Neural cell (in vitro differentiated cells): ENCODE measurements at regions not wholly inside any gene's neighbourhood (a gene's known extent, or its start where the extent isn't known, plus 50 kb on each side); places are given as distances from the start of the nearest gene placed in this dataset.

Experiments used
- H2AFZ ChIP-seq: fragments of 200-600, 300-800 bp; sonication (generic), shearing (Covaris generic); 2 replicates; pipeline ENCODE4 v1.6.0; 2014; ENCODE audit warnings: low read depth, mild to moderate bottlenecking, antibody characterized with exemption, low read length, moderate library complexity
- H3F3A ChIP-seq: fragments of 200-600 bp; shearing (Covaris generic); 2 replicates; pipeline ENCODE4 v1.6.1; 2016; ENCODE audit warnings: mild to moderate bottlenecking, moderate library complexity, mixed read lengths, antibody characterized with exemption, low read length; ENCODE audit not compliant: insufficient read depth, poor library complexity, severe bottlenecking
- H3K27ac ChIP-seq: fragments of 200-600, 300-800 bp; sonication (generic), shearing (Covaris generic); 2 replicates; pipeline ENCODE4 v1.5.1; 2014; ENCODE audit warnings: mild to moderate bottlenecking, low read length, moderate library complexity
- H3K27me3 ChIP-seq: fragments of 300-800, 200-600 bp; sonication (generic), shearing (Covaris generic); 2 replicates; pipeline ENCODE4 v1.6.0; 2014; ENCODE audit warnings: mild to moderate bottlenecking, low read depth, low read length, moderate library complexity; ENCODE audit not compliant: insufficient read depth
- H3K36me3 ChIP-seq: fragments of 300-800, 200-600 bp; sonication (generic), shearing (Covaris generic); 2 replicates; pipeline ENCODE4 v1.5.1; 2014; ENCODE audit warnings: mild to moderate bottlenecking, antibody characterized with exemption, low read length, moderate library complexity; ENCODE audit not compliant: insufficient read depth
- H3K4me2 ChIP-seq: fragments of 300-800, 200-600 bp; sonication (generic), shearing (Covaris generic); 2 replicates; pipeline ENCODE4 v1.6.0; 2014; ENCODE audit warnings: mild to moderate bottlenecking, low read length
- H3K4me3 ChIP-seq: fragments of 300-800, 200-600 bp; sonication (generic), shearing (Covaris generic); 2 replicates; pipeline ENCODE4 v1.5.1; 2014; ENCODE audit warnings: mild to moderate bottlenecking, low read length, moderate library complexity
- H3K79me2 ChIP-seq: fragments of 200-600 bp; shearing (Covaris generic); replicated peaks from 2 replicates; pipeline ENCODE4 v1.6.0; 2014; ENCODE audit warnings: mild to moderate bottlenecking, low read length, moderate library complexity; ENCODE audit not compliant: insufficient read depth
- H3K9ac ChIP-seq: fragments of 300-800, 200-600 bp; sonication (generic), shearing (Covaris generic); 2 replicates; pipeline ENCODE4 v1.6.1; 2016; ENCODE audit warnings: mild to moderate bottlenecking, low read length, mixed read lengths
- H3K9me2 ChIP-seq: fragments of 200-600 bp; shearing (Covaris generic); 2 replicates; pipeline ENCODE4 v1.6.1; 2016; ENCODE audit warnings: mild to moderate bottlenecking, low read length, mixed read lengths; ENCODE audit not compliant: insufficient read depth
- H3K9me3 ChIP-seq: fragments of 200-600, 300-800 bp; sonication (generic), shearing (Covaris generic); 2 replicates; pipeline ENCODE4 v1.6.1; 2016; ENCODE audit warnings: mild to moderate bottlenecking, mixed run types, low read length, moderate library complexity, mixed read lengths
- H4K20me1 ChIP-seq: fragments of 200-600 bp; shearing (Covaris generic); 2 replicates; pipeline ENCODE4 v1.6.1; 2016; ENCODE audit warnings: mild to moderate bottlenecking, mixed run types; ENCODE audit not compliant: insufficient read depth
- EP300 ChIP-seq: fragments of 450-650 bp; conservative IDR thresholded peaks from 2 replicates; pipeline ENCODE4 v1.6.1; 2014; ENCODE audit warnings: antibody characterized with exemption, mild to moderate bottlenecking, moderate library complexity; ENCODE audit not compliant: poor library complexity, severe bottlenecking
- EZH2 ChIP-seq: fragments of 200-600, 300-800 bp; shearing (Covaris generic), sonication (generic); IDR thresholded peaks from 2 replicates; pipeline ENCODE4 v1.6.1; 2014; ENCODE audit warnings: antibody characterized with exemption, low read length, borderline replicate concordance, mild to moderate bottlenecking; ENCODE audit not compliant: insufficient read depth, poor library complexity, severe bottlenecking
- MXI1 ChIP-seq: fragments of 450-650 bp; conservative IDR thresholded peaks from 2 replicates; pipeline ENCODE4 v1.6.1; 2014; ENCODE audit warnings: antibody characterized with exemption, mild to moderate bottlenecking; ENCODE audit not compliant: poor library complexity, severe bottlenecking
- POLR2AphosphoS5 ChIP-seq: IDR thresholded peaks from 2 replicates; pipeline ENCODE4 v1.6.1; 2012
- TAF1 ChIP-seq: IDR thresholded peaks from 2 replicates; pipeline ENCODE4 v1.6.1; 2012; ENCODE audit warnings: low read depth
- TF ChIP-seq, protein P1 (sequence below): IDR thresholded peaks from 2 replicates; pipeline ENCODE4 v1.6.1; 2012; ENCODE audit warnings: borderline replicate concordance
- TF ChIP-seq, protein P2 (sequence below): fragments of 450-650 bp; IDR thresholded peaks from 2 replicates; pipeline ENCODE4 v1.5.1; 2014; ENCODE audit warnings: antibody characterized with exemption, mild to moderate bottlenecking, moderate library complexity; ENCODE audit not compliant: poor library complexity, severe bottlenecking

DNA sequence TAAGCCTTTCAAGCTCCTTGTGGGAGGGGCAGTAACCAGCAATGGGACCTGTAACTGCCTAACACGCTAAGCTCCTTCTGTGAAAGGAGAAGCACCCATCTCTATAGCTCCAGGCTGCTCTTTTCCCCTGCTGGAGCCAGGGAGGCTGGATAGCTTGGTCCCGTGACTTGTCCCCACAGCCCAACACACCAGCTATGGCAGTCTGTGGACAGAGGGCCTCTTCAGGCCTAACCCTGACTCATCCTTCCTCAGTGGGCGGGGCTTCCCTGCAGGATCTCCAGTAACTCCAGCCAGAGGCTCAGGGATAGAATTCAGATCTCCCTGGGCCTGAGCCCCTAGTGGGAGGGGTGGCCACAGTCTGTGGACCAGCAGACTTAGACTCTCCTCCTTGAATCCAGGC is 1290.1 kb downstream of the PCDH7 start:
- H3K27ac ChIP-seq: no peak overlapping the region
- no peaks in the 10 kb centered on the region for H3K79me2 ChIP-seq
- no peak overlapping the region for H2AFZ ChIP-seq
- TF ChIP-seq, protein P1, sequence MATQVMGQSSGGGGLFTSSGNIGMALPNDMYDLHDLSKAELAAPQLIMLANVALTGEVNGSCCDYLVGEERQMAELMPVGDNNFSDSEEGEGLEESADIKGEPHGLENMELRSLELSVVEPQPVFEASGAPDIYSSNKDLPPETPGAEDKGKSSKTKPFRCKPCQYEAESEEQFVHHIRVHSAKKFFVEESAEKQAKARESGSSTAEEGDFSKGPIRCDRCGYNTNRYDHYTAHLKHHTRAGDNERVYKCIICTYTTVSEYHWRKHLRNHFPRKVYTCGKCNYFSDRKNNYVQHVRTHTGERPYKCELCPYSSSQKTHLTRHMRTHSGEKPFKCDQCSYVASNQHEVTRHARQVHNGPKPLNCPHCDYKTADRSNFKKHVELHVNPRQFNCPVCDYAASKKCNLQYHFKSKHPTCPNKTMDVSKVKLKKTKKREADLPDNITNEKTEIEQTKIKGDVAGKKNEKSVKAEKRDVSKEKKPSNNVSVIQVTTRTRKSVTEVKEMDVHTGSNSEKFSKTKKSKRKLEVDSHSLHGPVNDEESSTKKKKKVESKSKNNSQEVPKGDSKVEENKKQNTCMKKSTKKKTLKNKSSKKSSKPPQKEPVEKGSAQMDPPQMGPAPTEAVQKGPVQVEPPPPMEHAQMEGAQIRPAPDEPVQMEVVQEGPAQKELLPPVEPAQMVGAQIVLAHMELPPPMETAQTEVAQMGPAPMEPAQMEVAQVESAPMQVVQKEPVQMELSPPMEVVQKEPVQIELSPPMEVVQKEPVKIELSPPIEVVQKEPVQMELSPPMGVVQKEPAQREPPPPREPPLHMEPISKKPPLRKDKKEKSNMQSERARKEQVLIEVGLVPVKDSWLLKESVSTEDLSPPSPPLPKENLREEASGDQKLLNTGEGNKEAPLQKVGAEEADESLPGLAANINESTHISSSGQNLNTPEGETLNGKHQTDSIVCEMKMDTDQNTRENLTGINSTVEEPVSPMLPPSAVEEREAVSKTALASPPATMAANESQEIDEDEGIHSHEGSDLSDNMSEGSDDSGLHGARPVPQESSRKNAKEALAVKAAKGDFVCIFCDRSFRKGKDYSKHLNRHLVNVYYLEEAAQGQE: no peak
- TF ChIP-seq, protein P2, sequence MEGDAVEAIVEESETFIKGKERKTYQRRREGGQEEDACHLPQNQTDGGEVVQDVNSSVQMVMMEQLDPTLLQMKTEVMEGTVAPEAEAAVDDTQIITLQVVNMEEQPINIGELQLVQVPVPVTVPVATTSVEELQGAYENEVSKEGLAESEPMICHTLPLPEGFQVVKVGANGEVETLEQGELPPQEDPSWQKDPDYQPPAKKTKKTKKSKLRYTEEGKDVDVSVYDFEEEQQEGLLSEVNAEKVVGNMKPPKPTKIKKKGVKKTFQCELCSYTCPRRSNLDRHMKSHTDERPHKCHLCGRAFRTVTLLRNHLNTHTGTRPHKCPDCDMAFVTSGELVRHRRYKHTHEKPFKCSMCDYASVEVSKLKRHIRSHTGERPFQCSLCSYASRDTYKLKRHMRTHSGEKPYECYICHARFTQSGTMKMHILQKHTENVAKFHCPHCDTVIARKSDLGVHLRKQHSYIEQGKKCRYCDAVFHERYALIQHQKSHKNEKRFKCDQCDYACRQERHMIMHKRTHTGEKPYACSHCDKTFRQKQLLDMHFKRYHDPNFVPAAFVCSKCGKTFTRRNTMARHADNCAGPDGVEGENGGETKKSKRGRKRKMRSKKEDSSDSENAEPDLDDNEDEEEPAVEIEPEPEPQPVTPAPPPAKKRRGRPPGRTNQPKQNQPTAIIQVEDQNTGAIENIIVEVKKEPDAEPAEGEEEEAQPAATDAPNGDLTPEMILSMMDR: no peak
- no peak for TF ChIP-seq MXI1
- TF ChIP-seq EP300: no peak
- H3K27me3 ChIP-seq: no peaks in the 10 kb centered on the region
- no peak overlapping the region for H3K4me2 ChIP-seq
- no peaks in the 10 kb centered on the region for H3F3A ChIP-seq
- H3K4me3 ChIP-seq: no peak overlapping the region
- no peaks in the 10 kb centered on the region for H3K36me3 ChIP-seq
- H3K9me2 ChIP-seq: no peaks in the 10 kb centered on the region
- no peaks in the 10 kb centered on the region for H3K9me3 ChIP-seq
- H4K20me1 ChIP-seq: no peaks in the 10 kb centered on the region
- no peak overlapping the region for H3K9ac ChIP-seq

DNA sequence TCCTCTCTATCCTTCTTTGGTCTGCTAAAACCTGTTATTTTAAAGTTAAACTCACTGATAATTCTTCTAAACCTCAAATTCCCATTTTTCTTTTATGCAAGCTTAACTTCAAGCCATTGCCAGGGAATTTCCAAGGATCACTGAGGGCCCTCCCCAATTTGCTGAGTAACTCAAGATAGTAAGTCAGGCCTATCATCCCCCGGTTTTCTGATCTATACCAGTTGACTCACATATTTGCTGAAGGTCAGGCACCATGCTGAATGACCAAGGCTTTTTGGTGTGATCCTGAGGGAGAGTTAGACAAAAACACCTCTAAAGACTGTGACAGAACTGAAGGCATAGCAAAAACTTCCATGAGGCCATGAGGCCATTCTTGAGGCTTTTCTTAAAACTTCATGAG is 1301.9 kb downstream of the PCDH7 start:
- no peak overlapping the region for H3K4me3 ChIP-seq
- H3K79me2 ChIP-seq: no peaks in the 10 kb centered on the region
- no peaks in the 10 kb centered on the region for H3K27me3 ChIP-seq
- H3K9me3 ChIP-seq: no peaks in the 10 kb centered on the region
- TF ChIP-seq, protein P2: no peak
- TF ChIP-seq EZH2 (no peak), MXI1 (no peak), POLR2AphosphoS5 (no peak), TAF1 (no peak)
- TF ChIP-seq, protein P1: no peak
- no peak overlapping the region for H3K9ac ChIP-seq
- H4K20me1 ChIP-seq: no peaks in the 10 kb centered on the region
- no peak overlapping the region for H2AFZ ChIP-seq
- no peaks in the 10 kb centered on the region for H3K36me3 ChIP-seq
- no peak overlapping the region for H3K27ac ChIP-seq
- H3F3A ChIP-seq: no peaks in the 10 kb centered on the region
- H3K9me2 ChIP-seq: no peaks in the 10 kb centered on the region
- H3K4me2 ChIP-seq: no peak overlapping the region
